Activated naive CD4-positive, alpha-beta T cell treated with anti-CD3 and anti-CD28 coated beads, Interleukin-2, amount 50 U/mL, for 16 hours (primary cell): ENCODE measurements at regions not wholly inside any gene's neighbourhood (a gene's known extent, or its start where the extent isn't known, plus 50 kb on each side); places are given as distances from the start of the nearest gene placed in this dataset.

Experiments
- DNase-seq: peaks from one replicate; pipeline ENCODE4 v3.0.0-alpha.2; 2020

DNA sequence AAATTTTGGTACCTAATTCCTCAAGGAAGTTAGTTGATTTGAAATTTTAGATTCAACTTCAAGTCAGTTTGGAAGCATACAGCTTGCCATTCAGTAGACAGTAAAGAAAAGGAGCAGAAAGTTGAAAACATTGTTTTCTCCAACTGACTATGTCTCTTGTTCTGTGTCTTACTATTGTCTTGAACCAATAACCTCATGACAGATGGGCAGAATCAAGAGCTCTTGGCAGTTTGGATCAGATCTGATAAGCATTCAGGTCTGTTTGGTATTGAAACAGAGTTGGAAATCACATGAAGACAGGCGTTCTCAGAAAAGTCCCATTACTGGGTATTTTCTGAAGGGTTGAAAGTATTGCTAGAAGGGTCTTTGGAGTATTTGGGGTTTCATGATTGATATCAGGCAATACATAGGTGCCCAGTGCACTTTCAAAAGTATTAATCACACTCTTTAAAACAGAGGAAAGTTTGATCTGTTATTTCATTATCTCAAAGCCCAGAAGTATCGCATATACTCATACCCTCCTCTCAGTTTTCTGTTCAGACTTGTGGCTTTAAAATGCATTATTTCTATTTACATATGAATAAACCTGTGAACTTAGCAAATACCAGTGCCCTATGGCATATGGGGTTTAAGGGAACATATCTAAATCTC is 428.4 kb upstream of the ZEB2 start:
- no peak for DNase-seq

DNA sequence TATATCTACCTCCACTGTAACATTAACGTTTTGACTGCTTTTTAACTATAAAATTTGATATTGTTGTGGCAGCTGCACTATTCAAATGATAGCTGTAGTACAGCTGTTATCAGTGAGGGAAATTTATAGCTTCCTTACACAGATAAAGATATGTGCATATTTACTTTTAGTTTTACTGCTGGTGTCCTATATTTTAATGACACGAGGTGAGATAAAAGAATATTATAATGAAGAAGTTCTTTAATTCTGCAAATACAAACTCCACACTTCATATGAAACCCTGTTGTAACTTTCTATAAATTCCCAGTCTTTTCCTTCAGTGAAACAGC is 427.8 kb upstream of the ZEB2 start:
- no peak for DNase-seq

DNA sequence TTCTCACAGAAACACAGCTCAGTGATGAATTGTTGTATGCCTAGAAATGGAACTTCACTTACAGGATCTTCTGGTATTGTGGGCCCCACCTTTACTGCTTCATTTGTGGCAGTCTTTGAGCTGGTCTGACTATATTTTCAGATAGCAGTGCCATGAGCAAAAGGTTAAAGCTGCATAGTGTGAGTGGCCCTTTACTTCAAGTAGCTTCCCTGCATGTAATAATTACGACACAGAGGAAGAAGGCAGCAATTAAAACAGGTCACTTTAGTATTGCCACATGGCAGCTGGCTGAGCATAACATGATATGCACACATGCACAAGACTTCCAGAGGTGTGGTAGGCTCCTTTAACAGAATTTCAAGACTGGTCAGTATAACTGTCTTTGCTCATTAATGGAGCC is 426.3 kb upstream of the ZEB2 start:
- DNase-seq, result no peak

DNA sequence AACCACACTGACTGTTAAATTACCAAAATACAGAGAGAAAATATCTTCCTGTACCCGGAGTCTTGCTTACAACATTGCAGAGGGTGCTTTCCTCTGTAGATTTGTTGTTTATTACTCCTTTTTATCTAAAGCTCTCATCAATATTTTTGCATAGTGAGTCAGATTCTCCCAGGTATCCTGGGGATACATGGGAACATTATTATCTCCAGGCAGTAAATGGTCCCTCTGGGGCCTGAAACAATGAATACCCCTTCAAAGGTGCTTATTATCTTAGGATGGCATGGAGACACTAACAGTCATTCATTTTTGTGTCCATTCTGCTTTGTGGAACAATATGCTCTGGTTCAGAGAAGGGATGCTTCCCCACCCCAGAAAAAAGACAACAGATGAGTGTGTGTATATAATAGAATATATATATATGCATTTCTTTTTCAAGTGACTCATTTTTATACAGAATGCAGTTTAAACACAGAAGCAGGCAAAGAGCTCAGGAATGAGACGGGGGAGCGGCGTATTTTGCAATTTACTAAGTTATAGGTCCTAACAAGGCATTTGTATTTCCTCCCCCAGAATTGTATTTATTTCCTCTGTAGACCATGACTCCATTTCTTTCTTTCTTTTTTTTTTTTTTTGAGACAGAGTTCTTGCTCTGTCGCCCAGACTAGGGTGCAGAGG is 424.8 kb upstream of the ZEB2 start:
- DNase-seq, result no peak

DNA sequence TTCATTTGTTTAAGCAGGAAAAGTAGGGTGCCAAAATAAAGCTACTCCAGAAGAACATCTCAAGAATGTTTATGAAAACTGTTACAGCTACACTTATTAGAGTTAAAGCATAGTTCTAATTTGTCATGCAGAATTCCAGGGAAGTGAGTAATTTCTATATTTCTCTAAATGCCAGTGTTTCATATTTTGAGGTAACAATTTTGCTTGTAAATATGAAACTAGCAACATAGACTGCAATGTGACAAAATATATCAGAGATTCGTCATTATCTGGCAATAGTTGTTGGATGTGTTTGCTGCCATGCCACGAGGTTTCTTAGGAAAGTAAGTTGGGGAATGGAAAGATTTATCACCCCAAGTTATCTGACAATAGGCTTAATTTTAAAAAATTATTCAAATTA is 424.1 kb upstream of the ZEB2 start:
- DNase-seq, result no peak

DNA sequence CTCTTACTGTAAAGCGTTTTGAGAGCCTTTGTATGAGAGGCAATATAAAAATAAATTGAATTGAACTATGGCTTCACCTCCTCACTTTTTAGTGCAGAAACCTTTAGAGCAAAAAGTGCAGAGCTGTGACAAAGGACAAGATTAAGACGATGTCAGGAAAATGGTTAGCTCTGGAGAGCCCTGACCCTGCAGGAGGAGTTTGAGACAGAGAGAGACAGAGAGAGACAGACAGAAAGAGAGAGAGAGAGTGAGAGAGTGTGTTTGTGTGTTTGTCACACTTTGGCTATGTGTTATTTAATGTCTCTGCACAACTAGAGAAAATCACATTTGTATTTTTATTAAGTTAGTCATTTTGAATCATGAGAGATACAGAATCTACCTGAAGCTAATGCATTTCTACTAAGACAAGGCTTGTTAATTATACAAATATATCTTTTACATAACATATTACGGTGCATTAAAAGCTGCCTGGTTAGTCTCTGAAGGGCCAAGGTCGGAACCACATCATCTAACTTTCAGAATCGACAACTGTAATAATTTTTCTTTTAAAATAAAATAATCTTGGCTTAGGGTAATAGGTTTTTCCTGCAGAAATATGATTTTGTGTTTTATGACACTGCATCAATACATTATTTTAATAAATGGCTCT is 423.5 kb upstream of the ZEB2 start:
- DNase-seq, result no peak

DNA sequence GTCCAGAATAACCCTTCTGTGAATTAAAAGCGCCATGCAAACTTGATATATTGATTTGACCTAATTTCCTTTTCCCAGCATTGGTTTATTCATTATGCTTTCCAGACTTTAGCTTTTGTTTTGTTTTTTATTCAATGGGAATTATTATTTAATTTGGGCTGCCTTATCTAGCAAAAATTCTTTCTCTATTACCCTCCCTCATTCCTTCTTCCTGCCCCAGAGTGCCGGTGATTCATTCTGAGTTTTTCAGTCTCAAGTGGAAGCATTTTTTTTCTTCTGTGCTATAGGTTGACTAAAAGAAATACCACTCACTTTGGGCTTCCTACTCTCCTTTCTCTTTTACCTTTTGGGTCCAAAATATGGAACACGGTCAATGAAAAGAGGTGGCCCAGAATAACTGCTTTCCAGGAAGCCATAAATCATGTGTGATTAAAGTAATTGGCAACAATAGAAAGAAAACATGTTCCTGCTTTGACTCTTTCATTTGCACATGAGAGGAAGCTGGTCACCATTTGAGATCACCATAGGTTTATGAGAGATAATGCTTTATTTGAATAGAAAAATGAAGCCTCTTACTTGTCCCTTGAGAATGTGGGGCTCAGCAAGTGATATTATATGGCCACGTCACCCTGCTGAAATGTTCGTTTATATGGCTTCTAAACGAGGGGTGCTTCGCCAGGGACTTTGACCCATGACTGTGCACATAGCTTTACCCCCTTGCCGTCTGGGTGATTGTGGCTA is 422.8 kb upstream of the ZEB2 start:
- no peak for DNase-seq

DNA sequence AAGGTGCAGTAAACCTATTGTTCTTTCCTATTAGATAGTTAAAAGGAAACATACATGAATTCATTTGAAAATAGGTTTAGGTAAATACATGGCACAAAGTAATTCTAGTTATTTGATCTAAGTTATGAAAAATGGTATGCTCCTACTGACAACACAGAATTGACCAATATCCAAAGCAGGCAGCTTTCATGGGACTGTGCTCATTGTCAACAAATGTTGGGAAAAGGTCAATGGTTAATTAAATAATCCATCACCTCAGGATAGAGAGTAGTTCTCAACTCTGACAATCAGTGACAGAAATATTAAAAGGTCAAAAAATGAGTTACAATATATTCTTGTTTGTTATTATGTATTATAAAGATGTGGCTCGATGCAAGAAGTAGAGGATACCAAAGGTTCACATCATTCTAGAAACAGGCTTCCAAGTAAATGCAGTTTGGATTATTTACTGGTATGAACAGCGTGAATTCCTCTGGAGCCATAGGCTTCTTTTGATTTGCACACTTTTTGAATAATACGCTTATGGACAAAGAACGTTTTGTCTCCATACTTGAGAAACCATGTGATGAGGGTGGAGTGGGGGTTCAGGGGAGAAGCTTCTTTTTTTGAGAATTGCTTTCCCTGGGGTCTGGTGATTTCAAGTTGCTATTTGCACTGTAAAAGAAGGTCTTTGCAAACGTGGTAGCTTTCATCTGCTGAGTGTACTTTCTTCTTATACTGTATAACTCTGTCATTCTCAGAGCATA is 422.0 kb upstream of the ZEB2 start:
- no peak for DNase-seq

DNA sequence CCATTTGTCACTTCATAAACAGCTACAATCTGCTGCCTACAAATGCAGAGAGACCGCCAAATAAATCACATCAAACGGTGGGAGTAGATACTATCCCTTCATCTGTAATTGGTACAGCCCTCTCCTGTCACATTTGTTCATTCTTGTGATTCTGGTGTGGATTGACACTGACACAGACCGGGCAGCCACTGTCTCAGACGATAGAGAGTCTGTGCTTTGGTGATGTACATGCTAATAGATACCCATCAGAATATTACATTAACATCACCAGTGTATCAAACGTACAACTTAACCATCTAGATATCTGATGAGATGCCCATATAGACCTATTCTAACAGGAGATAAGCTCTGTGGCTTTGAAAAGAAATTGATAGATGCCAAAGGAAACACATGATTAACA is 419.7 kb upstream of the ZEB2 start:
- no peak for DNase-seq

DNA sequence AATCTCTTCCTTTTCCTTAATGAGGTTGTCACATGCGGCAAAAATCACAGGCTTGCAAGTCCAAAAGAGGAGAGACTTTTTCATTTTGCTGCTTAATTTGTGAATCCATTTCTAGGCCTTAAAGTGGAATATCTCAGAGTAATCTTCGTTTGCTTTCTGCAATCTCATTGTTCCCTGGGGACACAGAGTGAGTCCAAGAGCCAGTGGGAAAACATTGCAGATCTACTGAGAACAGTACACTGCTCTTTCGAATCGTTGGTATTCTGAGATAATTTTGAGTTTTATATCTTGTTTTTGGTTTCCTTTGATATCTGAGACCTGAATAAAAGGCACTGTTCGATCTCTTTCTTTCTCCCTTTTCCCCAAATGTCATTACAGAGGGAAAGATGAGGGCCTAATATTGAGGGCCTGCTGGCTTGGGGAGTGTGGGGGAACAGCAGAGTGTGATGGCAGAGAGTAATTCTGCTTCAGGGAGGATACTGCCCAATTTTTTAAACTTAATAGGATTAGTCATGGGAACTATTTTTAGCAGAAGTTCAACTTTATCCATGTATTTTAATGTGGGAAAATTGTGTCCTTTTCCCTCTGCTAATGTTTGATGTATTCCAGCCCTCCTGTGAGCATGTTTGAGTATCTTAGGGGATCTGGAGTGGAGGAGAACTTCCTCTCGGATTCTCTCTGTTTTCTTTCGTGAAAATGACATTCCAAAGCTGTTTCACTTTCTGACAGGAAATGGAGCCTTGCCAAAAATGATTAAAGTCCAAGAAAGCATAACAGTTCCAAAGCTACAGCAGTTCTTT is 418.2 kb upstream of the ZEB2 start:
- no peak for DNase-seq

DNA sequence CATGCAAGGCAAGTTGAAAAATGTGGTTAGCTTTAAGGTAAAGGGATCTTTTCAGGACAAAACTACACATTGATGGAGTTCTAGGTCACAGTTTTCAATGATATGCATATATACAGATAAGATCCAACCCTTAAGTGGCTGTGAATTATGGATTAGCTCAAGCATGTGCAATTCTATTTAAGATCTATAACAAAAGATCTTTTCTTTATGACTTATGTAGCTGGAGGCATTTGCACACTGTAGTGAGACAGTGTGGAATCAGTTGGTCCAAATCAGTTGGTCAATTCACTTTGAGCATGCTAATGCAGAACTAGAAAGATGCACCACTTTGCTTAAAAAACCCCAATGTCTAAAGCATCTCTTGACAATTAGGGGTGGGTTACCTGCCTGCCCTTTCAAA is 417.1 kb upstream of the ZEB2 start:
- no peak for DNase-seq

DNA sequence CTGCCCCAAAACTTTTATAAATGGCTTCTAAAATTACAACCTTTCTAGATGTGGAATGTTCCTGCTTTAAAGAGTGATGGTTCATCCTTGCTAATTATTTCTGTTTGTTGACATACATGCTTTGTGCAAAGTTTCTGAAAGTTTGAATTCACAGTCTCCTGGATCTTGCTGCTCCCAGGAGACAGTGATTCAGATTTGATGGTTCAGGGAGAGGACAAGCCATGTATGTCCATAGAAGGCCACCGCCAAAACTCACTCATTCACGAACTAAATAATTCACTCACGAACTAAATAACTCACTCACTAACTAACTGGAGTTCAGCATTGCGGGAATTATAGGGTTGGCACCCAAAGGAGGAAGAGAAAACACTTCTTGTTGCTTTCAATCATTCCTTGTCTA is 416.5 kb upstream of the ZEB2 start:
- no peak for DNase-seq

DNA sequence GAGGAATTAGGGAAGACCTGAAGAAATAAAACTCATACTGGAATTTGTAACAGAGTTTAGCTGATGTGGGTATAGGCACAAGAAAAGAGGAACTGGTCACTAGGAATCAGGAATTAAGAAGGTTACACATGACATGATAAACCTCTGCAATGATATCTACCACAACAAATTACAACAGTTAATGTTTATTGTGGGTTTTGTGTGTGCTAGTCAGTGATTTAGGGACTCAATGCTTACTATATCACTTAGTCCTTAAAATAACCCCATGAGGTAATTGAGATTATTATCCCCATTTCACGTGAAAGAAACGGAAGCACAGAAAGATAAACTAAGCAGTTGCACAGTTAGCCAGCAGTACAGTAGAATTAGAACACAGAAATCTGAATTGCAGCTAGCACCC is 415.8 kb upstream of the ZEB2 start:
- DNase-seq, result no peak

DNA sequence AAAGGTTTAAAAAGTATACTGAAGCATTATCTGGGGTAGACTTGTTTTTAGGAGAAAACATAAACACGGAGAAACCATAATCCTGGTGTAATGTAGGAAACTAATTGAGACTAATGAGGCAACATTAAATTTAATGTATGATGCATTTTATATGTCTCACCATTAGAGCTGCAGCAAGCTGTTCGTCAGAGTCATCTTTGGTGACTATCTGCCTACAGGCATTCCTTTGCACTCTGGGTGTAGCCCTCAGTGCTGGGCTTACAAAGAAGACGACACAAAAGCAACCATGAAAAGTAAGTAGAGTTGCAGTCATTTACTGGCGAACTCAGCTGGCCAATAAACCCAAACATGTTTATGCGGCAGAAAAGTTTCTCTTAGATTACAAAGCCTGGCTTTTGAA is 415.3 kb upstream of the ZEB2 start:
- DNase-seq, result no peak

DNA sequence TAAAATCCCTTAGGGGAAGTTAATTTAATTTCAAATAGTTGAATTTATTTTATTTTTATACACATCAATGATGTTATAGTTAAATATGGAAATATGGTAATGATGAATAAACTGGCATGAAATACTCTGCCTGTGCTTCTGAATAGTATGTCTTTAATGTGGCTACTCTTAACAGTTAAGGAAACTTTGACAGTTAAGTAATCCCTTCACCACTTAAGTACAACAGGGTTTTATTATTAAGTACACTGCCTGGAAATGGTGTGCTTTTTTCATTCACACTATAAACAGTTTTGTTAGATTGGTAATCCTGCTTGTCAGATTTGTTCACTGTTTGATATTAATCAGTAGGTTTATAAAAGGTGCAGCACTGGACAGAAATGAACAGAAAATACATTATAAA is 412.0 kb upstream of the ZEB2 start:
- DNase-seq, result no peak

DNA sequence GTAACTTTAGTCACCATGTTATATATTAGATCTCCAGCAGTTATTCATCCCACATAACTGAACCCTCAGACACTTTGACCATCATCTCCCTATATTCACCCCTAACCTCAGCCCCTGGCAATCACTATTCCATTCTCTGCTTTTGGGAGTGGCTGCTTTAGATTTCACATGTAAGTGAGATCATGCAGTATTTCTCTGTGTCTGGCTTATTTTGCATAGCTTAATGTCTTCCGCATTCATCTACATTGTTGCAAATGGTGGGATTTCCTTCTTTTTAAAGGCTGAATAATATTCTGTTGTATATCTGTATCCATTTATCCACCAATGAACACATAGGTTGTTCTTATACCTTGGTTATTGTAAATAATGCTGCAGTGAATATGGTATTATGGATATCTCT is 411.6 kb upstream of the ZEB2 start:
- no peak for DNase-seq

DNA sequence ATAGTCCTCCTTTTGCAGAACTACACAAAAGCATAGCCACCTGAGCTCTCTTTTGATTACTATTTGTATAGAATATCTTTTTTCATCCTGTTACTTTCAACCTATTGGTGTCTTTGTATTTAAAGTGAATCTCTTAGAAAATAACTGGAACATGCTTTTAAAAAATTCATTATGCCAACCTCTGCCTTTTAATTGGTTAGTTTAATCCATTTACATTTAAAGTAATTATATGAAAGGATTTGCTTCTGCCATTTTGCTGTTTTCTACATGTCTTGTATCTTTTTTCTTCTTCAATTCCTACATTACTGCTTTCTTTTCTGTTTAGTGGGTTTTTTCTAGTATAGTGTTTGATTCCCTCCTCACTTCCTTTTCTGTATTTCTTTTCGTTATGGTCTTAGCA is 407.5 kb upstream of the ZEB2 start:
- DNase-seq, result no peak

DNA sequence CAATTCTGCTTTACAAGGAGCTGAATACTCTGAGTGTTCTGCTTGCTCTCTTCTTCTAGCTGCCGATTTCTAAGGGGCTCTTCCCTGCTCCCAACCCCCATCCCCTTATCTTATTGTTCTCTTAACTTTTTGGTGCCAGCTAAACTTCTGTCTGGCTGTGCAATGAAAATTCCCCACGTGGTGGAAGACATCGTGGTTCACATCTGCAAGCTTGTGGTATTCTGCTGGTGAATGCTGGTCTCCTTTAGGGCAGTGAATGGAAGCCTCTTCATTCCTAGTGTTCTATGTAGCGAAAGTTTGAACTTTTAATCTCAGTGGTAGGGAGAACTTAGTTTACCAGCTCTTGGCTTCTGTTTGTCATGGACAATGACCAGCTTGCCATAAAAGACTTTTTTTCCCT is 406.0 kb upstream of the ZEB2 start:
- no peak for DNase-seq

DNA sequence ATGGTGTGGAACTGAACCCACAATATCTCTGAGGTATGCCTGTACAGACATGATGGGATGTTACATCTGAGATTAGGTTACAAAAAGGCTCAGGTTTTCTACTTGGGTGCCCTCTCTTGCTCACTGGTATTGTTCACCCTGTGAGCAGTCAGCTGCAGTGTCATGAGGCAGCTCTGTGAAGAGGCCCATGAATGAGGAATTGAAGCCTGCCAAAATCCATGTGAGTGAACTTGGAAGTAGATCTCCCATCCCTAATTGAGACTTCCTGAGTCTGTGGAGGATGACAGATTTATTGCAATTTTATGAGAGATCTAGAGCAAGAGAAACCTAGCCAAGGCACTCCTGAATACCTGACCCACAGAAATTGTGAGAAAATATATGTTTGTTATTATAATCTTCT is 404.9 kb upstream of the ZEB2 start:
- DNase-seq, result no peak

DNA sequence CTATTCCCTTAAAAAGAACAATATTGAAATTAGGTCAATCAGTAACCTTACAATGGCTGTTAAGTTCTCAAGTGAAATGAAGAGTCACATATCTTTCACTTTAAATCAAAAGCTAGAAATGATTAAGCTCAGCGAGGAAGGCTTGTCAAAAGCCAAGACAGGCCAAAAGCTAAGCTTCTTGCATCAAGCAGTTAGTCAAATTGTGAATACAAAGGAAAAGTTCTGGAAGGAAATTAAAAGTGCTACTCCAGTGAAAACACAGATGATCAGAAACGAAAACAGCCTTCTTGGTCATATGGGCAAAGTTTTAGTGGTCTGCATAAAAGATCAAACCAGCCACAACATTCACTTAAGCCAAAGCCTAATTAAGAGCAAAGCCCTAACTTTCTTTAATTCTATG is 402.6 kb upstream of the ZEB2 start:
- no peak for DNase-seq

DNA sequence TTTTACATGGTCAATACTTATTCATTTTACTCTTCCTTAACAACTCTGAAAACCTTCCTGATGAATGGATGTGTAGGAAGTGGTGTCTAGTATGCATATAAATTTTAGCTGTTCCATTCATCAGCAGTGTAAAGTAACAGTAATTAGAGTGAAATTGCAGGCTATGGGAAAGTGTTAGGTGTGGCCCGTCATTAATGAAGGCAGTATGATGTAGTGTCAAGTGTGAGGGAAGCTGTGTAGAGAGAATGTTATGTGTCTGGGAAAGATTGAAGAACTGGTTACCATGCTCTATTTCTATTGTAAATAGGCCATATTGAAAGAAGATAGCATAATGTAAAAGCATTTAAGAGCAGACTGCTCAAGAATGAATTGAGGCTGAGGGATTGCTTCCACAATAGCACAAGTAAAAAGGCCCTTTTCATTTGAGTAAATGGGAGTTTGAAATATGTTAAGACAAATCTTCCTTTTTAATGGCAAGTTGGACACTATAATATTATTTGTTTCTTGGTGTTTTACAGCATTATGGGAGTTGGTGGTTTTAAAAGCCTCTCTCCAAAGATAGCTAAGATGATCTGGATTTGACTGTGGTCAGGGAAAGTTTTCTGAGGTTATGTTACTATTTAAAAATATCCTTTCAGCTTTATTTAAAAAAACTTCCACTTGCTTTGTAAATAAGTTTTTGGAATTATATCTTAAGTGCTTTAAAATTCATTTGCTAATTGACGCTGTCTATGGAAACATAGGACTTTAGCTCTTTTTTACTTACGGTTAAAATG is 401.0 kb upstream of the ZEB2 start:
- no peak for DNase-seq
